Left ventricle myocardium superior (tissue), 1 donor: ENCODE measurements at regions not wholly inside any gene's neighbourhood (a gene's known extent, or its start where the extent isn't known, plus 50 kb on each side); places are given as distances from the start of the nearest gene placed in this dataset.
"Not testable (repeated sequence)": the region's sequence is repeated elsewhere in the genome, so short reads cannot be mapped to it uniquely, and the experiment has no call there.

Source experiments
- ATAC-seq: fragments of 200-7000 bp; cut with Tn5 transposase; one replicate; pipeline ENCODE4 v1.9.1; 2020; ENCODE audit warnings: mild to moderate bottlenecking, moderate library complexity
- DNase-seq: peaks from one replicate; pipeline ENCODE4 v3.0.0-alpha.2; 2020
- intact Hi-C: fragments of 100-400 bp; cut with micrococcal nuclease; formaldehyde crosslinking; loops from one replicate; pipeline ENCODE4 v1.11.0; 2022
- donor health status: DM: no; HTN: yes; CAD: no; lungs with severe emphysema.

DNA sequence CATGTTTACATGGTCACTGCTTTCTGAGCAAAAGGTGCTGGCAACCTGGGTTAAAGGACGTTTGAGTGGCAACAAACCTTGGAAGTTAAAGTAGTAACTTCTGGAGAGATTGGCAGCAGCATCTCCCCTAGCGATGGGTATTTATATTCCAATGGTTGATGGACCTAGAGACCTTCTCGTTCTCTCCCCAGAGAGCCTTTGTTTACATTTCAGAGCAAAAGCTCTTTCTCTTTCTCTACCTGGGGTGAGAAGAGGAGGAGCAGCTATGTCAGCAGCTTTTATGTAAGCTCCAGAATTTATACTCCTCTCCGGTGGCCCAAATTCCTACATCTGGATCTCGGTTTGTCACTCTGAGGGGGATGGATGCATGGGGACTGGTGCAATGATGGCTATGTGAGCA lies 213.7 kb upstream of the ARL4C start:
- ATAC-seq (no peak), DNase-seq (no peak)
- intact Hi-C loops: no loop called here

GRCh38 chr2:234710066-234710465 lies 213.2 kb upstream of the ARL4C start:
- DNase-seq (no peak), ATAC-seq (no peak)
- intact Hi-C loops: no loop called here

- ATAC-seq (no peak), DNase-seq (no peak)
- intact Hi-C loops: no loop called here
These were observed 211.8 kb upstream of the ARL4C start for GRCh38 chr2:234708717-234709116.

- ATAC-seq (no peak), DNase-seq (no peak)
- intact Hi-C loops: no loop called here
These were observed 211.3 kb upstream of the ARL4C start for GRCh38 chr2:234708091-234708683.

GRCh38 chr2:234706086-234706485 lies 209.2 kb upstream of the ARL4C start:
- DNase-seq (no peak), ATAC-seq (no peak)

DNA sequence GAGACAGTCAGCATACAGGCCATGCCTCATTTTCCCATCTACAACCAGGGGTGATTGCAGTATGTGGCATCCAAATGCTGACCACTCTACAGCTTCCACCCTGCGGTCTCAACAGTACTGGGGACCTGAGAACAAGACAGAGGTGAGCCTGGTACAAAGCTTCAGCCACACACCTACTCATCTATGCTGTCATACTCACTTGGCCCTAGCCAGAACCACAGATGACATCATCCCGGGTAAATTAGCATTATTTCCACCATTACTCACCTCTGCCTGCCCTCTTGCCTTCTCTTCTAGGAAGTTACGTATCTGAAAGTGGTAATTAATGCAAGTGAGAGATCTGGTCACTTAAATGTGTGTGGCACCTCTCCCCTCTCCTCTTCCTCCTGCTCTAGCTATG lies 208.2 kb upstream of the ARL4C start:
- ATAC-seq (no peak), DNase-seq (no peak)
- intact Hi-C loops: no loop called here

More at GRCh38 chr2:234706086-234706485, 209.2 kb upstream of the ARL4C start:
- intact Hi-C loops: no loop called here

- ATAC-seq (no peak), DNase-seq (no peak)
- intact Hi-C loops: no loop called here
These were observed 206.4 kb upstream of the ARL4C start for GRCh38 chr2:234703258-234703657.

- no peak for ATAC-seq
- no peak for DNase-seq
- intact Hi-C loops: no loop called here
These were observed 205.9 kb upstream of the ARL4C start for GRCh38 chr2:234702731-234703225.

GRCh38 chr2:234701841-234702240 lies 205.0 kb upstream of the ARL4C start:
- ATAC-seq (no peak), DNase-seq (no peak)
- intact Hi-C loops: no loop called here

- no peak for DNase-seq
- ATAC-seq: no peak
- intact Hi-C loops: no loop called here
These were observed 204.5 kb upstream of the ARL4C start for GRCh38 chr2:234701421-234701820.

- no peak for ATAC-seq
- no peak for DNase-seq
- intact Hi-C loops: no loop called here
These were observed 202.6 kb upstream of the ARL4C start for GRCh38 chr2:234699456-234699855.

DNA sequence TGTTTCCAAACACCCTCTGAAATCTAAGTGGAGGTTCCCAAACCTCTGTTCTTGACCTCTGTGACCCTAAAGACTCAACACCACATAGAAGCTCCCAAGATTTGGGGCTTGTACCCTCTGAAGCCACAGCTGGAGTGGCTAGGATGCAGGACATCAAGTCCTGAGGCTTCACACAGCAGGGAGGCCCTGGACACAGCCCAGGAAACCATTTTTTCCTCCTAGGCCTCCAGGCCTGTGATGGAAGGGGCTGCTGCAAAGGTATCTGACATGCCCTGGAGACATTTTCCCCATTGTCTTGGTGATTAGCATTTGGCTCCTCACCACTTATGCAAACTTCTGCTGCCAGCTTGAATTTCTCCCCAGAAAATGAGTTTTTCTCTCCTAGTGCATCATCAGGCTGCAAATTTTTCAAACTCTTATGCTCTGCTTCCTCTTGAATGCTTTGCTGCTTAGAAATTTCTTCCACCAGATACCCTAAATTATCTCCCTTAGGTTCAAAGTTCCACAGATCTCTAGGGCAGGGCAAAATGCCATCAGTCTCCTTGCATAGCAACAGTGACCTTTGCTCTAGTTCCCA lies 200.5 kb upstream of the ARL4C start:
- intact Hi-C loops, ATAC-seq, DNase-seq: not testable (repeated sequence)

- no peak for DNase-seq
- intact Hi-C loops: no loop called here
- no peak for ATAC-seq
These were observed 199.1 kb upstream of the ARL4C start for GRCh38 chr2:234695981-234696380.

DNA sequence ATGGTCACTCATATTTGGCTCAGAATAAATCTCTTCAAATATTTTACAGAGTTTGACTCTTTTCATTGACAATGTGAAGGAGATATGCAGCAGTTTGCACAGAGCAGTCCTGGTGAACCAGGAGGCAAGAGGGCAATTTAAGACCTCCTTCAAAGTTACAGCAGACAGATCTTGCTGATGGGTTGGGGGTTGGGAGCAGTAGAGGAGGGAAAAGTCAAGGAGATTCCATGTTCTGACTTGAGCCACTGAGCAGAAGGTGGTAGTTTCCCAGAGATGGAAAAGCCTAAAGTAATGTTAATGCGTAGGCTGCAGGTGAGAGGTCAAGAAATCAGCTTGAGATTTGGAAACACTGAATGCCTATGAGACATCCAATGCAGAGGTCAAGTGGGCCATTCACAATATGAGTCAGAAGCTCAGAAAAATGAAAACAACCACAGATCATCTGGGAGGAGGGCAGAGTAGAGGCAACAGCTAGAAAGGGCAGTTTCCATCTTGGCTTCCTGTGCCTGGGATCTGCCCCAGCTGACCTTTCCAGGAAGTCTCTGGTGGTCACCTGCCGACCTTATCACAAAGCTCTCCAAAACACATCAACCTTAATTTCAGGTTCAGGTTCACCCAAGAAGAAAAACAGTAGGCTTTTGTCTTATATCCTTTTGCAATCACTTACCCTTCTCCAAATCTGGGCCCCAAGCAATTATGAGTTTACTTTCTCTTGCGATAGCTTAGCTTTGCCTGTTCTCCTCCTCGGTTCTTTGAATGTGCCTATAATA lies 197.5 kb upstream of the ARL4C start:
- DNase-seq (no peak), ATAC-seq (no peak)
- intact Hi-C loops: no loop called here

- ATAC-seq, DNase-seq, intact Hi-C loops: not testable (repeated sequence)
These were observed 196.9 kb upstream of the ARL4C start for GRCh38 chr2:234693681-234694190.

GRCh38 chr2:234693191-234693590 lies 196.3 kb upstream of the ARL4C start:
- DNase-seq, ATAC-seq, intact Hi-C loops: not testable (repeated sequence)

DNA sequence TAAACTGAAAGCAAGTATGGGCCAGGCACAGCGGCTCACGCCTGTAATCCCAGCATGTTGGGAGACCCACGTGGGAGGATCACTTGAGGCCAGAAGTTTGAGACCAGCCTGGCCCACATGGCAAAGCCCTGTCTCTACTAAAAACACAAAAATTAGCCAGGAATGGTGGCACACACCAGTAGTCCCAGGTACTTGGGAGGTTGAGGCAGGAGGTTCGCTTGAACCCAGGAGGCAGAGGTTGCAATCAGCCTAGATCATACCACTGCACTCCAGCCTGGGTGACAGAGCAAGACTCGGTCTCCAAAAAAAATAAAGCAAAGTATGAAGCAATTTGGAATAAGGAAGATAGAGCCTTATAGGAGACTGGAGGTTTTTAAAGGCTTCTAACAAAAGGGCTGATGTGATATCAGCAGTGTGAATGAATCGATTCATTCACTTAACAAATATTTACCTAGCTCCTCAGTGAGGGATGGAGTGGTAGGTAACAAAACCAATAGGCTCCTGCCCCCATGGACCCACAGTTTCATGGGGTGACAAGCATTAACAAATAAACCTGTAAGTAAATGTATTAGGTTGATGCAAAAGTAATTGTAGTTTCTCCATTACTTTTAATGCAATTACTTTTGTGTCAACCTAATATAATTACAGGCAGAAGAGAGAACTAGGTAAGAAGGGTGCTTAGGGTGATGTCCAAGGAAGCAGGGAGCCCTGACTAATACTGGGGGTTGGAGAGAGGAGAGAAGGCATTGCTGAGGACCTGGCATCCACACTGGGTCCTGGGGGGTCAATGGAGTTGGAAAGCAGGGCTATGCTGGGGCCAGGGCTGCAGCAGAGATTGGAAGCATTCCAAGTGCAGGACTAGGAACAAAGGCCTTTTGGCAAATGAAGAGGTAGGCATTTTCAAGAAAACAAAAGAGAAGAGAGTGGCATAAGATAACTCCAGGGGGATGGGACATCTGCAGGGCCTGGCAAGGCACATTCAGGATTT lies 195.4 kb upstream of the ARL4C start:
- DNase-seq (no peak), ATAC-seq (no peak)
- intact Hi-C loops: no loop called here

GRCh38 chr2:234691214-234691575 lies 194.3 kb upstream of the ARL4C start:
- intact Hi-C loops: no loop called here
- ATAC-seq: no peak

GRCh38 chr2:234690569-234691213 lies 193.8 kb upstream of the ARL4C start:
- intact Hi-C loops: no loop called here
- ATAC-seq: no peak

More at GRCh38 chr2:234691214-234691575, 194.3 kb upstream of the ARL4C start:
- DNase-seq: no peak

More at GRCh38 chr2:234690569-234691213, 193.8 kb upstream of the ARL4C start:
- DNase-seq: no peak
